22Rv1 (cell line): ENCODE measurements at regions not wholly inside any gene's neighbourhood (a gene's known extent, or its start where the extent isn't known, plus 50 kb on each side); places are given as distances from the start of the nearest gene placed in this dataset.
"Not testable (repeated sequence)": the region's sequence is repeated elsewhere in the genome, so short reads cannot be mapped to it uniquely, and the experiment has no call there.

ENCODE experiments used
- H3K27ac ChIP-seq: fragments of 450-650 bp; 2 replicates; pipeline ENCODE4 v1.5.1; 2017
- CTCF ChIP-seq: fragments of 450-650 bp; IDR thresholded peaks from 2 replicates; pipeline ENCODE4 v1.5.1; 2017; ENCODE audit warnings: mild to moderate bottlenecking
- ZFX ChIP-seq: fragments of 450-650 bp; IDR thresholded peaks from 2 replicates; pipeline ENCODE4 v1.6.1; 2017; ENCODE audit warnings: antibody characterized with exemption, borderline replicate concordance

- TF ChIP-seq ZFX = no peak
- TF ChIP-seq CTCF = no peak
- no peak overlapping the region for H3K27ac ChIP-seq
Measured at GRCh38 chr4:120555058-120555457, 367.5 kb downstream of the PRDM5 start.

- TF ChIP-seq ZFX (no peak), CTCF (no peak)
- no peak overlapping the region for H3K27ac ChIP-seq
Measured at GRCh38 chr4:120554086-120554485, 368.4 kb downstream of the PRDM5 start.

- H3K27ac ChIP-seq = not testable (repeated sequence)
Measured at GRCh38 chr4:120550624-120551220, 371.8 kb downstream of the PRDM5 start.

GRCh38 chr4:120549011-120549570 is 373.4 kb downstream of the PRDM5 start:
- no peak overlapping the region for H3K27ac ChIP-seq
- TF ChIP-seq CTCF (no peak), ZFX (no peak)

GRCh38 chr4:120545391-120545790 is 377.1 kb downstream of the PRDM5 start:
- no peak overlapping the region for H3K27ac ChIP-seq
- TF ChIP-seq CTCF = no peak
- TF ChIP-seq ZFX = no peak

- no peak for TF ChIP-seq ZFX
- no peak for TF ChIP-seq CTCF
- no peak overlapping the region for H3K27ac ChIP-seq
Measured at GRCh38 chr4:120544838-120545237, 377.7 kb downstream of the PRDM5 start.

- TF ChIP-seq ZFX (no peak), CTCF (no peak)
- no peak overlapping the region for H3K27ac ChIP-seq
Measured at GRCh38 chr4:120540625-120541024, 381.9 kb downstream of the PRDM5 start.

- H3K27ac ChIP-seq = no peak overlapping the region
- TF ChIP-seq ZFX (no peak), CTCF (no peak)
Measured at GRCh38 chr4:120536884-120537283, 385.6 kb downstream of the PRDM5 start.
